ENCODE measurements at regions not wholly inside any gene's neighbourhood (a gene's known extent, or its start where the extent isn't known, plus 50 kb on each side); places are given as distances from the start of the nearest gene placed in this dataset.

- DNase-seq (ENCODE audit: low read depth, low spot score) (no peak), FAIRE-seq (no peak)
- Histone ChIP-seq H3K27ac (ENCODE audit: insufficient read depth, low read depth, low read length) (no peak overlapping the region), H3K9me1 (replicated peaks; ENCODE audit: control insufficient read depth, extremely low read depth, insufficient read depth, low read length) (no peaks in the 10 kb centered on the region), H3K4me1 (ENCODE audit: control insufficient read depth, extremely low read depth, insufficient read depth, low read length) (no peaks in the 10 kb centered on the region), H3K4me3 (replicated peaks in 1 of 3; ENCODE audit: insufficient read depth in 1 of 3, low read depth in 1 of 3, low read length in 3 of 3) (no peak overlapping the region), H4K20me1 (replicated peaks; ENCODE audit: control insufficient read depth, extremely low read depth, insufficient read depth, low read length) (no peaks in the 10 kb centered on the region), H2AFZ (ENCODE audit: low read depth, low read length) (no peak overlapping the region), H3K79me2 (ENCODE audit: control insufficient read depth, insufficient read depth, low read length) (no peaks in the 10 kb centered on the region), H3K36me3 (ENCODE audit: control insufficient read depth in 2 of 2, extremely low read depth in 1 of 2, insufficient read depth in 2 of 2, low read length in 2 of 2) (no peaks in the 10 kb centered on the region), H3K9ac (replicated peaks; ENCODE audit: extremely low read depth, insufficient read depth, low read length) (no peak overlapping the region), H3K4me2 (ENCODE audit: insufficient read depth, low read length) (no peak overlapping the region), H3K27me3 (ENCODE audit: control insufficient read depth in 2 of 2, insufficient read depth in 2 of 2, low read length in 2 of 2) (no peaks in the 10 kb centered on the region), H3K9me3 (replicated peaks; ENCODE audit: control insufficient read depth, insufficient read depth, low read length) (peaks cover 10% of the 10 kb centered on the region)
- TF ChIP-seq JUN (IDR thresholded peaks at IDR 0.05; ENCODE audit: borderline replicate concordance, insufficient read depth, insufficient read length, low read depth), result no peak
- TF ChIP-seq EZH2 (IDR thresholded peaks at IDR 0.05; ENCODE audit: borderline replicate concordance, low read depth, low read length, severe bottlenecking), result no peak
- no peak for TF ChIP-seq MYC (IDR thresholded peaks at IDR 0.05; ENCODE audit: low read depth, low read length)
- TF ChIP-seq GATA2 (IDR thresholded peaks at IDR 0.05; ENCODE audit: insufficient read depth, insufficient read length, low read depth, low read length), result no peak
- no peak for TF ChIP-seq FOS (IDR thresholded peaks at IDR 0.05; ENCODE audit: borderline replicate concordance, insufficient read depth, low read length)
- no peak for TF ChIP-seq MAX (IDR thresholded peaks at IDR 0.05; ENCODE audit: insufficient read depth, insufficient read length)
- no peak for TF ChIP-seq POLR2A (IDR thresholded peaks at IDR 0.05; ENCODE audit: low read depth, low read length)
- TF ChIP-seq POLR2AphosphoS5 (IDR thresholded peaks at IDR 0.05; ENCODE audit: insufficient read depth, low read depth, low read length), result no peak
- TF ChIP-seq, protein P1, sequence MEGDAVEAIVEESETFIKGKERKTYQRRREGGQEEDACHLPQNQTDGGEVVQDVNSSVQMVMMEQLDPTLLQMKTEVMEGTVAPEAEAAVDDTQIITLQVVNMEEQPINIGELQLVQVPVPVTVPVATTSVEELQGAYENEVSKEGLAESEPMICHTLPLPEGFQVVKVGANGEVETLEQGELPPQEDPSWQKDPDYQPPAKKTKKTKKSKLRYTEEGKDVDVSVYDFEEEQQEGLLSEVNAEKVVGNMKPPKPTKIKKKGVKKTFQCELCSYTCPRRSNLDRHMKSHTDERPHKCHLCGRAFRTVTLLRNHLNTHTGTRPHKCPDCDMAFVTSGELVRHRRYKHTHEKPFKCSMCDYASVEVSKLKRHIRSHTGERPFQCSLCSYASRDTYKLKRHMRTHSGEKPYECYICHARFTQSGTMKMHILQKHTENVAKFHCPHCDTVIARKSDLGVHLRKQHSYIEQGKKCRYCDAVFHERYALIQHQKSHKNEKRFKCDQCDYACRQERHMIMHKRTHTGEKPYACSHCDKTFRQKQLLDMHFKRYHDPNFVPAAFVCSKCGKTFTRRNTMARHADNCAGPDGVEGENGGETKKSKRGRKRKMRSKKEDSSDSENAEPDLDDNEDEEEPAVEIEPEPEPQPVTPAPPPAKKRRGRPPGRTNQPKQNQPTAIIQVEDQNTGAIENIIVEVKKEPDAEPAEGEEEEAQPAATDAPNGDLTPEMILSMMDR (IDR thresholded peaks at IDR 0.05; ENCODE audit: extremely low read depth in 1 of 2, insufficient read depth in 1 of 2, low read depth in 1 of 2, low read length in 2 of 2), result no peak
- dilution Hi-C loops (cut with MboI; ENCODE audit: extremely low pct_ligation_motif_present, low sequenced_read_pairs), result no loop called here
- ChIA-PET POLR2A (no interaction called here), CTCF (no interaction called here)
- intact Hi-C loops (cut with micrococcal nuclease), result no loop called here
- BruUV-seq (replicated peaks), result no TSS peak
Measured at GRCh38 chr2:129366263-129366662, 613.2 kb upstream of the RAB6C start.
